Thyroid gland (tissue), 4 donors: ENCODE measurements at regions not wholly inside any gene's neighbourhood (a gene's known extent, or its start where the extent isn't known, plus 50 kb on each side); places are given as distances from the start of the nearest gene placed in this dataset.
A peak's percentile ranks its signal among the peaks of the same experiment; 100 is the strongest.

ENCODE experiments used
- DNase-seq, 2 donors: peaks; one replicate each; pipeline ENCODE4 v3.0.0-alpha.2; 2019
- H3K27ac ChIP-seq, 3 donors: fragments of 200-600 bp; sonication (generic); 1 replicate in 2 of 3; 2 replicates in 1 of 3; pipeline ENCODE4 v1.5.1; 2016 to 2019; ENCODE audit warnings: mild to moderate bottlenecking in 1 of 3, moderate library complexity in 1 of 3
- H3K27me3 ChIP-seq: fragments of 200-600 bp; sonication (generic); one replicate; pipeline ENCODE4 v1.5.1; 2019
- H3K36me3 ChIP-seq, 2 donors: fragments of 200-600 bp; sonication (generic); one replicate each; pipeline ENCODE4 v1.5.1; 2016 to 2019
- H3K4me1 ChIP-seq, 2 donors: fragments of 200-600 bp; sonication (generic); one replicate each; pipeline ENCODE4 v1.5.1; 2017 to 2019
- H3K4me3 ChIP-seq, 3 donors: fragments of 200-600 bp; sonication (generic); replicated peaks in 1 of 3; 1 replicate in 2 of 3; 2 replicates in 1 of 3; pipeline ENCODE4 v1.5.1; 2016; ENCODE audit warnings: mild to moderate bottlenecking in 1 of 3
- H3K9me3 ChIP-seq: fragments of 200-600 bp; sonication (generic); one replicate; pipeline ENCODE4 v1.5.1; 2017
- POLR2A ChIP-seq, 2 donors: fragments of 450-650 bp; IDR thresholded peaks; one replicate each; pipeline ENCODE4 v1.6.1; 2017; ENCODE audit warnings: antibody characterized with exemption in 2 of 2, mild to moderate bottlenecking in 2 of 2, moderate library complexity in 1 of 2
- WGBS, 2 donors: methylation state at CpG; one replicate each; pipeline ENCODE4 v1.1.5; 2017; 5-methylcytosine and 5-hydroxymethylcytosine counted together
- intact Hi-C: fragments of 100-400 bp; cut with DNase I; formaldehyde crosslinking; loops from one replicate; pipeline ENCODE4 v1.15.1; 2023
- TF ChIP-seq, protein P1 (sequence below), 6 experiments: fragments of 200-600 bp in 3 of 6; fragments of 450-650 bp in 3 of 6; sonication (generic) in 3 of 6; IDR thresholded peaks; one replicate each; pipeline ENCODE4 v1.5.1; 2016 to 2019; ENCODE audit warnings: antibody characterized with exemption in 6 of 6, mild to moderate bottlenecking in 2 of 6, inconsistent platforms in 1 of 6, moderate library complexity in 1 of 6

GRCh38 chr2:235149736-235150135 is 197.9 kb downstream of the SH3BP4 start:
- TF ChIP-seq, protein P1, sequence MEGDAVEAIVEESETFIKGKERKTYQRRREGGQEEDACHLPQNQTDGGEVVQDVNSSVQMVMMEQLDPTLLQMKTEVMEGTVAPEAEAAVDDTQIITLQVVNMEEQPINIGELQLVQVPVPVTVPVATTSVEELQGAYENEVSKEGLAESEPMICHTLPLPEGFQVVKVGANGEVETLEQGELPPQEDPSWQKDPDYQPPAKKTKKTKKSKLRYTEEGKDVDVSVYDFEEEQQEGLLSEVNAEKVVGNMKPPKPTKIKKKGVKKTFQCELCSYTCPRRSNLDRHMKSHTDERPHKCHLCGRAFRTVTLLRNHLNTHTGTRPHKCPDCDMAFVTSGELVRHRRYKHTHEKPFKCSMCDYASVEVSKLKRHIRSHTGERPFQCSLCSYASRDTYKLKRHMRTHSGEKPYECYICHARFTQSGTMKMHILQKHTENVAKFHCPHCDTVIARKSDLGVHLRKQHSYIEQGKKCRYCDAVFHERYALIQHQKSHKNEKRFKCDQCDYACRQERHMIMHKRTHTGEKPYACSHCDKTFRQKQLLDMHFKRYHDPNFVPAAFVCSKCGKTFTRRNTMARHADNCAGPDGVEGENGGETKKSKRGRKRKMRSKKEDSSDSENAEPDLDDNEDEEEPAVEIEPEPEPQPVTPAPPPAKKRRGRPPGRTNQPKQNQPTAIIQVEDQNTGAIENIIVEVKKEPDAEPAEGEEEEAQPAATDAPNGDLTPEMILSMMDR (IDR thresholded peaks at IDR 0.05) = no peak
- H3K4me3 ChIP-seq = no peak overlapping the region
- H3K9me3 ChIP-seq = no peaks in the 10 kb centered on the region
- no peaks in the 10 kb centered on the region for H3K27me3 ChIP-seq
- intact Hi-C loops = no loop called here
- WGBS, 2 donors = 92 to 97% methylated on average over 1 of the region's 1 CpG
- H3K4me1 ChIP-seq = no peaks in the 10 kb centered on the region
- H3K27ac ChIP-seq = no peak overlapping the region
- no peak for DNase-seq
- H3K36me3 ChIP-seq = no peaks in the 10 kb centered on the region

- no peak for DNase-seq
- TF ChIP-seq, protein P1 (IDR thresholded peaks at IDR 0.05) = no peak
- no peak for TF ChIP-seq POLR2A (IDR thresholded peaks at IDR 0.05)
- no peaks in the 10 kb centered on the region for H3K9me3 ChIP-seq
- H3K27me3 ChIP-seq = no peaks in the 10 kb centered on the region
- intact Hi-C loops = no loop called here
- H3K36me3 ChIP-seq = no peaks in the 10 kb centered on the region
- 87 to 97% methylated on average over 2 of the region's 2 CpGs for WGBS, 2 donors
- no peak overlapping the region for H3K27ac ChIP-seq
- H3K4me3 ChIP-seq = no peak overlapping the region
- H3K4me1 ChIP-seq = no peaks in the 10 kb centered on the region
These were observed 199.3 kb downstream of the SH3BP4 start for GRCh38 chr2:235151152-235151551.

DNA sequence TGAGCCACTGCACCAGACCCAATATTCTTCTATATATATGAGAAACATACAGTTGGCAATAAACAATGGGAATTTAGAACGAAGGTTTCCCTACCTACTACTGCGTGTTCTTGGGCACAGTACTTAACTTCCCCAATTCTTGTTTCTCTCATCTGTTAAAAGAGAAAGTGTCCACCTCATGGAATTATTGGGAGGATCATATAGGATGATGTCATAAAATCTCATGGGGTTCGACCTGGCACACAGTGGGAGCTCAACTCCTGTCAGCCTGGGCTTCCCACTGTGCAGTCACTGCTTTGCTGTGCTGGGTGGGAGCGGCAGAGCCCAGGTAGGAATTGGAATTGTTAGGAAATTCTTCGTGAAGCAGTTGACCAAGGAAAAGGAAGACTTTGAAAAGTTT is 203.3 kb downstream of the SH3BP4 start:
- intact Hi-C loops = no loop called here
- Histone ChIP-seq H3K9me3 (no peaks in the 10 kb centered on the region), H3K4me3 (no peak overlapping the region), H3K27me3 (no peaks in the 10 kb centered on the region), H3K36me3 (no peaks in the 10 kb centered on the region), H3K4me1 (peaks cover 0 to 4% of the 10 kb centered on the region in 2 donors), H3K27ac (no peak overlapping the region)
- WGBS, 2 donors = 89 to 93% methylated on average over 5 of the region's 5 CpGs
- no peak for DNase-seq
- no peak for TF ChIP-seq POLR2A (IDR thresholded peaks at IDR 0.05)

GRCh38 chr2:235156055-235156454 is 204.2 kb downstream of the SH3BP4 start:
- H3K27me3 ChIP-seq = no peaks in the 10 kb centered on the region
- no peaks in the 10 kb centered on the region for H3K9me3 ChIP-seq
- H3K4me3 ChIP-seq = no peak overlapping the region
- H3K27ac ChIP-seq = no peak overlapping the region
- no peak for DNase-seq
- peaks cover 0 to 4% of the 10 kb centered on the region in 2 donors for H3K4me1 ChIP-seq
- H3K36me3 ChIP-seq = no peaks in the 10 kb centered on the region
- intact Hi-C loops = no loop called here
- WGBS, 2 donors = 92 to 95% methylated on average over 5 of the region's 5 CpGs
- TF ChIP-seq POLR2A (IDR thresholded peaks at IDR 0.05) = no peak
- TF ChIP-seq, protein P1 (IDR thresholded peaks at IDR 0.05) = no peak

DNA sequence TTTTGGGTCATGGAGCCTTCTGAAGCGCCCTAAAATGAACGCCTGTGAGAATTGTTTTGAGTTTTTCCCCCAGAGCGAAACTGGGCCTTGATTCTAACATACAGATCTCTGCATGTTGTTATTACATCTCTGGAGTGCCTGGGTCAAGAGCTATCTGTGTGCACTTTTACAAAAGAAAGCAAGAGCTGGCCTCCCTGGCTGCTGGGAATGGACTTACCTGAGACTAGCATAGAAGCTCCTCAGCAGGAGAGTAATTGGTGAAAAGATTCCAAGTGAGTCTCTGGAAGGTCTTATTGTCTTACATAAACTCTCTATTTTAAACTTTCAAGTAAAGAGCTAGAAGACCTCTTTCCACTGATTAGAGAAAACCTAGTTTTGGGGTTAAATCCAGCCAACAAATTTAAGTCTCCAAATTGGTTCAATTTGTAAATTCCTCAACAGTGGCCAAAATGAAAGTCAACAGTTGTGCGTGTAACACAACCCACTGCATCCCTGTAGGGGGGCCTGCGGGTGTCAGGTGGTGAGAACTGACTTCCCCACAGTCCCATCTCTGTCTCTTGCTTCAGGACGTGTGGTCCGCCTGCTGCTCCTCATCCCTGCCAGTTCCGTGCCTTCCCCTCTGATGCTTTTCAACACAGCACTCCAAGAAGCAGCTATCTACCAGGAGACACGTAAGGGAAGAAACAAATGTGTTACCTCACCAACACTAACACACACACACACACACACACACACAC is 206.1 kb downstream of the SH3BP4 start:
- TF ChIP-seq, protein P1 (IDR thresholded peaks at IDR 0.05) = no peak
- TF ChIP-seq POLR2A (IDR thresholded peaks at IDR 0.05) = no peak
- intact Hi-C loops = no loop called here
- H3K36me3 ChIP-seq = no peaks in the 10 kb centered on the region
- H3K4me1 ChIP-seq = peaks cover 0 to 4% of the 10 kb centered on the region in 2 donors
- peak; percentile 54 to 60 for DNase-seq
- no peak overlapping the region for H3K27ac ChIP-seq
- H3K4me3 ChIP-seq = no peak overlapping the region
- 59% methylated on average over 9 of the region's 9 CpGs for WGBS, 2 donors
- no peaks in the 10 kb centered on the region for H3K9me3 ChIP-seq
- no peaks in the 10 kb centered on the region for H3K27me3 ChIP-seq
